GM18858 (cell line): ENCODE measurements at regions not wholly inside any gene's neighbourhood (a gene's known extent, or its start where the extent isn't known, plus 50 kb on each side); places are given as distances from the start of the nearest gene placed in this dataset.

Source experiments
- ATAC-seq: cut with Tn5 transposase; IDR thresholded peaks from one replicate; pipeline ENCODE4 v1.9.1; 2021; ENCODE audit not compliant: unreplicated experiment

GRCh38 chr2:107285621-107286299, 399.8 kb upstream of the ST6GAL2 start:
- no peak for ATAC-seq

- ATAC-seq = no peak
Measured at GRCh38 chr2:107290041-107290440, 404.1 kb upstream of the ST6GAL2 start.

GRCh38 chr2:107303964-107304363, 418.0 kb upstream of the ST6GAL2 start:
- no peak for ATAC-seq

- ATAC-seq = no peak
Measured at GRCh38 chr2:107305966-107306365, 420.0 kb upstream of the ST6GAL2 start.

GRCh38 chr2:107306881-107307280, 420.9 kb upstream of the ST6GAL2 start:
- ATAC-seq = no peak

GRCh38 chr2:107308835-107309234, 422.9 kb upstream of the ST6GAL2 start:
- ATAC-seq = no peak

GRCh38 chr2:107312240-107312639, 426.3 kb upstream of the ST6GAL2 start:
- no peak for ATAC-seq

- ATAC-seq = no peak
Measured at GRCh38 chr2:107313316-107313715, 427.3 kb upstream of the ST6GAL2 start.

GRCh38 chr2:107320881-107321280, 434.9 kb upstream of the ST6GAL2 start:
- no peak for ATAC-seq

- no peak for ATAC-seq
Measured at GRCh38 chr2:107322416-107322815, 436.4 kb upstream of the ST6GAL2 start.

- no peak for ATAC-seq
Measured at GRCh38 chr2:107323946-107324565, 438.1 kb upstream of the ST6GAL2 start.

- ATAC-seq = no peak
Measured at GRCh38 chr2:107325981-107326786, 440.2 kb upstream of the ST6GAL2 start.

GRCh38 chr2:107334306-107334705, 448.3 kb upstream of the ST6GAL2 start:
- no peak for ATAC-seq

- ATAC-seq = no peak
Measured at GRCh38 chr2:107336526-107336925, 450.6 kb upstream of the ST6GAL2 start.

GRCh38 chr2:107337209-107337898, 451.4 kb upstream of the ST6GAL2 start:
- no peak for ATAC-seq

- no peak for ATAC-seq
Measured at GRCh38 chr2:107338059-107338458, 452.1 kb upstream of the ST6GAL2 start.

GRCh38 chr2:107338571-107338970, 452.6 kb upstream of the ST6GAL2 start:
- no peak for ATAC-seq

- no peak for ATAC-seq
Measured at GRCh38 chr2:107340955-107341354, 455.0 kb upstream of the ST6GAL2 start.

- ATAC-seq = no peak
Measured at GRCh38 chr2:107349329-107349728, 463.4 kb upstream of the ST6GAL2 start.

- ATAC-seq = no peak
Measured at GRCh38 chr2:107354175-107354574, 468.2 kb upstream of the ST6GAL2 start.

- no peak for ATAC-seq
Measured at GRCh38 chr2:107358362-107358761, 468.3 kb upstream of the RGPD4 start.
